ENCODE measurements at regions not wholly inside any gene's neighbourhood (a gene's known extent, or its start where the extent isn't known, plus 50 kb on each side); places are given as distances from the start of the nearest gene placed in this dataset.
"Not testable (repeated sequence)": the region's sequence is repeated elsewhere in the genome, so short reads cannot be mapped to it uniquely, and the experiment has no call there.

GRCh38 chr6:85356743-85357142 lies 93.1 kb upstream of the NT5E start:
- not testable (repeated sequence) for DNase-seq

GRCh38 chr6:85355816-85356215 lies 94.1 kb upstream of the NT5E start:
- DNase-seq, result no peak

- DNase-seq, result peak; percentile 62
Observed at GRCh38 chr6:85354761-85355618, 94.9 kb upstream of the NT5E start.

- no peak for DNase-seq
Observed at GRCh38 chr6:85353012-85353411, 96.9 kb upstream of the NT5E start.

- DNase-seq, result no peak
Observed at GRCh38 chr6:85348643-85349042, 101.2 kb upstream of the NT5E start.

GRCh38 chr6:85347812-85348211 lies 102.1 kb upstream of the NT5E start:
- DNase-seq, result no peak

GRCh38 chr6:85346196-85346595 lies 103.7 kb upstream of the NT5E start:
- DNase-seq, result no peak

- DNase-seq, result no peak
Observed at GRCh38 chr6:85344996-85345395, 104.9 kb upstream of the NT5E start.

GRCh38 chr6:85343428-85343827 lies 106.5 kb upstream of the NT5E start:
- no peak for DNase-seq

- no peak for DNase-seq
Observed at GRCh38 chr6:85329196-85329595, 120.7 kb upstream of the NT5E start.

GRCh38 chr6:85325811-85326210 lies 124.1 kb upstream of the NT5E start:
- not testable (repeated sequence) for DNase-seq

- DNase-seq, result peak; percentile 64
Observed at GRCh38 chr6:85323435-85324040, 126.3 kb upstream of the NT5E start.

GRCh38 chr6:85322446-85323105 lies 127.3 kb upstream of the NT5E start:
- DNase-seq, result no peak

GRCh38 chr6:85321906-85322305 lies 128.0 kb upstream of the NT5E start:
- no peak for DNase-seq

- DNase-seq, result no peak
Observed at GRCh38 chr6:85314586-85314985, 135.3 kb upstream of the NT5E start.

GRCh38 chr6:85300581-85300980 lies 149.3 kb upstream of the NT5E start:
- DNase-seq, result no peak

- DNase-seq, result no peak
Observed at GRCh38 chr6:85298553-85298952, 151.3 kb upstream of the NT5E start.

GRCh38 chr6:85291326-85291725 lies 158.6 kb upstream of the NT5E start:
- DNase-seq, result no peak

- no peak for DNase-seq
Observed at GRCh38 chr6:85287654-85288053, 162.2 kb upstream of the NT5E start.

- DNase-seq, result no peak
Observed at GRCh38 chr6:85287158-85287557, 162.7 kb upstream of the NT5E start.

GRCh38 chr6:85286507-85286906 lies 163.4 kb upstream of the NT5E start:
- DNase-seq, result not testable (repeated sequence)

- DNase-seq, result no peak
Observed at GRCh38 chr6:85285934-85286333, 163.9 kb upstream of the NT5E start.

- DNase-seq, result no peak
Observed at GRCh38 chr6:85285114-85285513, 164.8 kb upstream of the NT5E start.

- no peak for DNase-seq
Observed at GRCh38 chr6:85283436-85283835, 166.4 kb upstream of the NT5E start.
